ENCODE measurements at regions not wholly inside any gene's neighbourhood (a gene's known extent, or its start where the extent isn't known, plus 50 kb on each side); places are given as distances from the start of the nearest gene placed in this dataset.

DNA sequence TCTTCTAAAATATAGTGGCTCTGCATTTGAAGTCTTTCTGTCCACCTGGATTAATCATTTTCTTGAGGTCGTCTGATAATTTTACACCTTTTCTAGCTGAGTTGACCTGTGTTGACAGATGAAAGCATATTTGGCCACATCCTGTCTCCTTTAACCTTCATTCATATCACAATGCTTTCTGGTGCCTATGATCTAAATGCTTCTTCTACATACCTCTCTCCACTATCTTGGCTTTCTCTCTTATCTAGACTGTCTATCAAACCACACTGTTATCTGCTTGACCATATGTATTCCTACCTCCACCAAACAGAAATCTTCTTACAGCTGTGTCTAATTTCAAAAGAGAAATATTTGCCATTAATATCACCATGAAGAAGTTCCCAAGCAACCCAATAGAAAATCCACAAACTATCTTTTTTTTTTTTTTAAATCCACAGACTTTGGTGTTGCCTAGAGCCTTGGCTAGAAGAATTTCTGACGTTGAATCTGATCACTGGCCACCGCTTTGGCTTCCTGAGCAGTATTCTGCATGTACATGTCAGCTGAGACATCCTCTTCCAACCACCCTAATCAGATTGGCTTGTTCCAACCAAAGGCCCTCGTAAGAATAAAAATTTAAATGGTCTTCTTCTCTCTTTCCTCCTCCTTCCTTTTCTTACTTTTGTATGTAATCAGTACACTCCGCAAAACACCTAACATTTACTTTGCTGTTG lies 66.3 kb upstream of the SP4 start:
- no peak for DNase-seq (ENCODE audit: low spot score)

DNA sequence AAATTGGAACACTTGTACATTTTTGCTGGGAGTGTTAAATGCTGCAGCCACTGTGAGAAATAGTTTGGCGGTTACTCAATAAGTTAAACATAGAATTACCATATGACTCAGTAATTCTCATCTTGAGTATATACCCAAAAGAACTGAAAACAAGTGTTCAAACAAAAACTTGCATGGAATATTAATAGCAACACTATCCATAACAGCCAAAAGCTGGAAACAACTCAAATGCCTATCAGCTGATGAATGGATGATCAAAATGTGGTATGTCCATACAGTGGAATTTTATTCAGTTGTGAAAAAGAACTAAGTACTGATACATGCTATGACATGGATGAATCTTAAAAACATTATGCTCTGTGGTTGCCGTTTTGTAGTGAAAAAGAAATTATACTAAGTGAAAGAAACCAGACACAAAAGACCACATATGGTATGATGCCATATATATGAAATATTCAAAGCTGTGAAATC lies 63.0 kb upstream of the SP4 start:
- no peak for DNase-seq (ENCODE audit: low spot score)

DNA sequence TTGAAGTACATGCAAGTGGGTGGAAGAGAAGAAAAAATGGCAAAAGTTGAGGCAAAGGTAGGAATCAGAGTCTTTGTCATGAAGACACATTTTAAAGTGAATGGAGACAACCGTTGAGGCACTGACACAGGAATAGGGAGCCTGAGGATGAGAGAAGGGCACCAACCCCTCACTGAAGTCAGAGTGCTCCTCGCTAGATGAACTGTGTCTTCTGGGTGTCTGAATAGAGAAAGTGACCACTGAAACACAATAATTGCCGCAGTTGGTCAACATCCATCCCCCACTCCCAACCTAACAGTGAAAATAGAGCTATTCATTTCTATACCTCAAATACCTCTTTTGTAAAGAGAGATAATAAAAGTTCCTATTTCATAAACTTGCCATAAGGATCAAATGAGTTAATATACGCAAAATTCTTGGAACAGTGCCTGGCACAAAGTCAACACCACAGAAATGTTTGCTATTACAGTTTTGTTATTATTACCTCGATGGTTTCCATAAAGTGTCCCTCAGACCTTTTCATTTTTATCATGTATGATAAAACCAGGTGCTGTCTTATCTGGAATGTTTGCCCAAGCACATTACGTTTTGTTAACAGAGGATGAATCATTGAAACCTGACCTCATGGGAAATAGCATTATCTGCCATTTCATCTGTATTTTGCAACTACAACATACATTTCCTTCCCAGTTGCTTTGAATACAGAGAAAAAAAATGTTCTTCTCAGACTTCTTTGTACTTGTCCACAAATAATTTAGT lies 61.8 kb upstream of the SP4 start:
- peak; percentile 30 for DNase-seq (ENCODE audit: low spot score)

DNA sequence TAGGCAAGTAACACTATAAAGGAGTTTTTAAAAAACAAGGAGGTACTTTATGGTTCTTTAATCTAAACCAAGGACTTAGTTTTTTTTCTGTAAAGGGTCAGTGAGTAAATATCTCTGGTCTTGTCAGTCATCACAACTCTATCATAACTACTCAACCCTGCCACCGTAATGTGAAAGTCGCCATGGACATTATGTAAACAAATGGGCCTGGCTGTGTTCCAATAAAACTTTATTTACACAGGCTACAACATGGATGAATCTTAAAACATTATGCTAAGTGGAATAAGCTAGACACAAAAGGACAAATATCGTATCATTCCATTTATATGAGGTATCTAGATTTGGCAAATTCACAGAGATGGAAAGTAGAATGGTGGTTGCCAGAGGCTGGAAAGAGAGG lies 60.8 kb upstream of the SP4 start:
- no peak for DNase-seq (ENCODE audit: low spot score)

DNA sequence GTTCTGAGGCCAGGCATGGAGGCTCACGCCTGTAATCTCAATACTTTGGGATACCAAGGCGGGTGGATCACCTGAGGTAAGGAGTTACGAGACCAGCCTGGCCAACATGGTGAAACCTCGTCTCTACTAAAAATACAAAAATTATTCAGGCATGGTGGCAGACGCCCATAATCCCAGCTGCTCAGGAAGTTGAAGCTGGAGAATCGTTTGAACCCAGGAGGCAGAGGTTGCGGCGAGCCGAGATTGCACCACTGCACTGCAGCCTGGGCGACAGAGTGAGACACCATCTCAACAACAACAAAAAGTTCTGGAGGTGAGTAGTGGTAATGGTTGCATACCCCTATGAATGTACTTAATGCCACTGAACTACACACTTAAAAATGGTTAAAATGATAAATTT lies 60.3 kb upstream of the SP4 start:
- DNase-seq (ENCODE audit: low spot score), result no peak

DNA sequence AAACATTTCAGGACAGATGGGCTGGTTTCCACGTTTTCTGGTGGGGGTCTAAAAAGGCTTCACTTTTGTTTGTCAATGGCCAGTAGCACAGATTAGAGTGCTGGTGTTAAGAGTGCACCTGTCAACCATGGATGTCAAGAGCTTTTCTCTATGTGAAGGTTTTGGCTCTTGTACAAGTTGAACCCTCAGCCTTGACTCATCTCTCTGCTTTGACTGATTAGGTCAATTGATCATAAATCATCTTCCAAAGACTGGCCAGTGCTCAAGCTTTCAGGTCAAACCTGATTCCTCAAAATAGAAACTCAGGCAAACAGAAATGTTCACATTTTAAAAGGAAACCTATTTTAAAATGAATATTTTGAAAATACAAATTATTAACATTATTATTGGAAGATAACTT lies 59.6 kb upstream of the SP4 start:
- DNase-seq (ENCODE audit: low spot score), result no peak

DNA sequence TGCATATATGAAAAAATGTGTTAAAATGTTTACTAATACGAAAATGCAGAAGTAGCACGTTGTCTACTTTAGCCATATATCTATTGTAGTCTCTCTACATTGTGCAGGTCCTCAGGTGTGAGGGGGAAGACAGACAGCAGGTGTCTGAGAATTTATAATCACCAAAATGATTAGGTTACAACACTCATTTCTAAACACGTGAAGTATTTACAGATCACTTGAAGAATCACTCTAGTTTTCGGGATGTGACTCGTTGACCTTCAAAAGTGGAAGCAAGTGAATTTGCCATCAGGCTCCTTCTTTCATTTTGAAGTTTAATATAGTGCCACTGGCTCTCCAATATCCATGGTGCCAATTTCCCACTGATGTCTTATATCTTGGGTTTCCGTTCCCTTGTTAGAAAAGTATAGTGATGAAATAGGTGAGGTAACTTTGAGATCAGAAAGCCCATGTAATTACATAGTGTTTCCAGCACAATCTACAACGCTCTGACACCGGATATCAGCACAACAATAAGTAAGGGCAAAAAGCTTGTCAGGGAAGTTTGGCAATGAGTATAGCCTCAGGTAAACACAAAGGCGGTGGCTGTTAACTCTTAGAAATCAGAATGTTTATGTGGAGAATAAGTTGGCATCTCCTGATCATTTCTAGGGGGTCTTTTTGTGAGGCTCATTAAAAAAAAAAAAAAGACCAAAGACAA lies 57.5 kb upstream of the SP4 start:
- no peak for DNase-seq (ENCODE audit: low spot score)

DNA sequence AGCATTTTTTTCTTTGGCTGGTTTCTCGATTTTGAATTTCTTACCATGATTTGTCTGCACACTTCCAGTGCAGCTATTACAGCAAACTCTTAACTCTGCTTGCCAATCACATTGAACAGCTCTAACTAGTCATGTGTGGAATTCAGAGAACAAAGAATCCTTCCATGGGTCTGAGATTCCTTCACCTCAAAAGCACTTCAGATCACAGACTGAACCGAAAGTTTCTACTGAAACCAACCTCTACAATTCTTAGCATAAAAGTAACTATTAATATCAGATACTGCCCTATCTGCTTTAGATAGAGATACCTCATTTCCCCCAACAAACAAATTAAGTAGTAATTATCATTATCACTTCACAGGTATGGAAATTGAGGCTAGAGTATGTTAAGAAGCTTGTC lies 56.5 kb upstream of the SP4 start:
- no peak for DNase-seq (ENCODE audit: low spot score)

DNA sequence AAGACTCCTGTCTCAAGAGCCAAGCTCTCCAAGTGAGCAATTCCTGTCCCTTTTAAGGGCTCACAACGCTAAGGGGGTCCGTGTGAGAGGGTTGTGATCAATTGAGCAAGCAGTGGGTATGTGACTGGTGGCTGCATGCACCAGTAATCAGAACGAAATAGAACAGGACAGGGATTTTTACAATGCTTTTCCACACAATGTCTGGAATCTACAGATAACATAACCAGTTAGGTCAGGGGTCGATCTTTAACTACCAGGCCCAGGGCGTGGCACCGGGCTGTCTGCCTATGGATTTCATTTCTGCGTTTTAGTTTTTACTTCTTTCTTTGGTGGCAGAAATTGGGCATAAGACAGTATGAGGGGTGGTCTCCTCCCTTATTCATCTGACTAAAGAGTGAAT lies 54.9 kb upstream of the SP4 start:
- no peak for DNase-seq (ENCODE audit: low spot score)

DNA sequence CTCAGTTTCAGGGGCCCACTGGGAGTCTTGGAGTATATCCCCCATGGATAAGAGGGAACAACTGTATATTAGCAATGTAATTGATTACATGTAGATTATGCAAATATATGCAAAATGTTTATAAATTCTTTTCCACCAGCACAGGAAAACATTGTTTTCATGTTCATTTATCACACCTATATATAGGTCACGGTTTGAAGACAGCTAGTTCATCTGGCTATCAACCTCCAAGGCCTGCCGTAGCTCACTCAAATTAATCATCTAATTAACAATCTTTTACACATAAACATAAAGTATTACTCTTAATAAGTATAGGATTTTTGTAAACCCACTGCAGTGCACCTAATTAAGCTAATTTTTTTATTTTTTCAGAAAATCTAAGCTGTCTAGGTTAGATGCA lies 53.7 kb upstream of the SP4 start:
- DNase-seq (ENCODE audit: low spot score), result no peak

DNA sequence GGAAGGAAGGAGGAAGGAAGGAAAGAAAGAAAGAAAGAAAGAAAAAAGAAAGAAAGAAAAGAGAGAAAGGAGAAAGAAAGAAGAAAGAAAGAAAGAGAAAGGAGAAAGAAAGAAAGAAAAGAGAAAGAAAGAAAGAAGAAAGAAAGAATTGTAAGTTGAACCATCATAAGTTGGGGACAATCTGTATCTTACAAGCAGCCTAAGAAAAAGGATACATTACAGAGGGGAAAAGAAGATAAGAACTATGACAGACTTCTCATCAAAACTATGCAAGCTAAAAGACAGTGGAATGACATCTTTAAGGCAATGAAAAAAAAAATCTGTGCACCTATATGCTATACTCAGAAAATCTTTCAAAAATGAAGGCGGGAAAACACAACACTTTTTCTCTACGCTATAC lies 50.3 kb upstream of the SP4 start:
- no peak for DNase-seq (ENCODE audit: low spot score)
